Fibroblast of the aortic adventitia (primary cell): ENCODE measurements at regions not wholly inside any gene's neighbourhood (a gene's known extent, or its start where the extent isn't known, plus 50 kb on each side); places are given as distances from the start of the nearest gene placed in this dataset.

ENCODE experiments used
- DNase-seq: peaks from one replicate; pipeline ENCODE4 v3.0.0-alpha.2; 2010; ENCODE audit warnings: low read depth
- H3K4me3 ChIP-seq: 2 replicates; pipeline ENCODE4 v1.5.1; 2011; ENCODE audit warnings: low read depth, mild to moderate bottlenecking, control low read depth, low read length, moderate library complexity
- CTCF ChIP-seq: IDR thresholded peaks from 2 replicates; pipeline ENCODE4 v1.5.1; 2011; ENCODE audit warnings: mild to moderate bottlenecking, low read length, control low read depth, inconsistent platforms; ENCODE audit not compliant: insufficient read depth

- no peak for DNase-seq
- no peak overlapping the region for H3K4me3 ChIP-seq
- TF ChIP-seq CTCF: no peak
Observed at GRCh38 chr6:14269436-14269835, 151.9 kb downstream of the CD83 start.

DNA sequence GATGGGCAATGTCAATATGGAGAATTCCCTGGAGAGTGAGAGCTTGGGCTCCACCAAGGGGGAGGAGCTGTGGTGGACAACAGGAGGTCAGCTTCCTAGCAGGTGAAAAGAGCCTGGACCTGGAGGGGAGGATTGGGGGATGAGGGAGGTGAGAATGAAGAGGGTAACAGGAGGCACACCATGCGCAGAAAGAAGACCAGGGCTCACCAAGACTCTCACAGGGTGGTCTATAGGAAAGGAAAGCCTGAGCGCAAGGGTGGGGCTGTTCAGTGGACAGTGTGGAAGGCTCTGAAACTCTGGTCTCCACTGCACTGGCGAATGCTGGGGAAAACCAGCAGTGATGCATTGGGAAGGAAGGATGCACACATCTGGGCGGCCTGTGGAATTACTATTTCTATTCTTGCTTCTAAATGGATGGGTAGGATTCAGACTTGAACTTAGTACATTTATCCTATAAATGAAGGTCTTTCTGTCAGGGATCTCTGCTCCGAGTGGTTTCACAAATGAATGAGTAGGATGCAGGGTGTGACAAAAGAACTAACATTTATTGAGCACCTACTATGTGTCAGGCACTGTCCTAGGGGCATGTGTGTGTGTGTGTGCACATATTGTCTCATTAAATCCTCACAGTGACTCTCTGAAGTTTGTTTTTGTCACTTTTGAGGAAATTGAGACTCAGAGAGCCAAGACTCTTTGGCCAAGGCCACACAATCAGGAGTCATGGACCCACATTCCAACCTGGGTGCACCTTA lies 152.7 kb downstream of the CD83 start:
- no peak for TF ChIP-seq CTCF
- H3K4me3 ChIP-seq: no peak overlapping the region
- DNase-seq: no peak

DNA sequence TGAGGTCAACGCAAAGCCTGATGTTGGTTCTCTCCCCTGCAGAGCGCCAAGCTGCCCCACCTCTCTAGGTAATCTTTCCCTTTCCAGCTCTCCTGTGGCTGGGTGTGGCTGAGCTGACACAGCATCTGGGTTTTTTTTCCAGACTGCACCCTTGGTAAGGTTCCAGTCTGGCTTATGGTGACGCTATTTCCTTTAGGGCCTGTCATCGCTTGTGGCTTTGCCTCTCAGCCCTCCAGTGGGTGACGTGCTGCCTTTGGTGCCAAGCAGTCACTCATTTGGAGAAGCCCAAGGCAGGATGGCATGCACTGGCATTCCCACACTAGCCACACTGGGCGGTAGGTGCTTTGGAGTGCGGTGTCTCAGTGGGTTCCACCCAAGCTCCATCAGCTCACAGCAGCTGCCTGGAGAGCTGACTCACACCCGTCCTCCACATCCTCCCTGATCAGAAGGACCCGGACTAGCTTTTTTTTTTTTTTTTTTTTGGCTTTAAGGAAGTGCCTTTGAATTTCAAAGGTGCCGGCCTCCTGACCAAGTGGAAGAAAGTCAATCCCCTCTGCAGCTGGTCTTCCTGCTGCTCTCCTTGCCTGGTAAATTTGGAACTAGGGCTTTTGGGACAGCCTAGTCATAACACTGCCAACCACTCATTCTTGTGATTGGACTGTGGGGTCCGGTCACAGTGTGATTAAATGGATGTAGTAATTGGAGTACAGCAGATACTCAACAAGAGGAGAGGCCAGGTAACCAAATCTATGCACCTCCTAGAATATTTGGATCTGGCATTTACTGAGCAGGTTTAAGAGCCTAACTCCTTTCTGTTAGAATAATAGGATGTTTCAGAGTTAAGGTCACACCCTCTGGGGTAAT lies 153.6 kb downstream of the CD83 start:
- no peak for TF ChIP-seq CTCF
- no peak overlapping the region for H3K4me3 ChIP-seq
- peak; percentile 95 for DNase-seq

DNA sequence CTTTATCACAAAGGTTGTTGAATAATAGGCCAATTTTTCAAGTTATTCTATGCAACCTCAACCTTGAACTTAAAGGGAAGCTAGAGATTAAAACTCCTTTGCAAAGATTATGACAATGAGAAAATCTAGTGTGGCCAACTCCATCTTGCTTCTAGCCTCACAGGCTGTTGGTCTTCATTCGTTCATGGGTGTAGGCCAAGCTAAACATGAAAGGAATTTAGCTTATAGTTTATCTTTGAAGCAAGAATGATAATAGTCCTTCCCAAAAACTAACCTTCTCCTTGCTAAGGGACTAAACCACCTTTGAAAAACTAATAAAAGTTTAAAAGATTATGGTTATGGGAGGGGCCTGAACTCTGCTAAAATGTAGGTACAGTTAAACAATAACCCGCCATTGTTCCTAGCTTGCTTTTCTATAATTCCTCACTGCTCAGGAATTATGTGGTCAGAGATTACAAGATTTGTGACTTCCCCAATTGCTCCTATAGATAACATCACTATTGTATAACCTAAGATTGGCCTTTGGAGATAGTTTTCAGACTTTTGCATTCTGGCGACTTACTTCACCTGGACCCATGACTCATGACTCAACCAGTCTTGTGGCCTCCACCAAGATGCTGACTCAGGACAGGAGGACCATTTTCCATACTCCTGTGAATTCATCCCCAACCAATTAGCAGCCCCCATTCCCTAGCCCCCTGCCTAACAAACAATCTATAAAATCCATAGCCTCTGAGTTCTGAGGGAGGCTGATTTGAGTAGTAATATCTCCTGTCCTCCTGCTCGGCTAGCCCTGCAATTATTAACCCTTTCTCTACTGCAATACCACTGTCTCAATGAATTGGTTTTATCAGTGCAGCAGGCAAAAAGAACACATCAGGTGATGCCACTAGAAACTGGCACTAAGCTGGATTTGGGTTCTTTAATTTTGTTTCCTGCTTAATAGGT lies 154.5 kb downstream of the CD83 start:
- DNase-seq: peak; percentile 84
- TF ChIP-seq CTCF: no peak
- no peak overlapping the region for H3K4me3 ChIP-seq

GRCh38 chr6:14272737-14273085 lies 155.1 kb downstream of the CD83 start:
- no peak for DNase-seq
- no peak overlapping the region for H3K4me3 ChIP-seq
- no peak for TF ChIP-seq CTCF

- no peak for TF ChIP-seq CTCF
- H3K4me3 ChIP-seq: no peak overlapping the region
- no peak for DNase-seq
Observed at GRCh38 chr6:14273191-14273590, 155.6 kb downstream of the CD83 start.
